ENCODE measurements at regions not wholly inside any gene's neighbourhood (a gene's known extent, or its start where the extent isn't known, plus 50 kb on each side); places are given as distances from the start of the nearest gene placed in this dataset.

DNA sequence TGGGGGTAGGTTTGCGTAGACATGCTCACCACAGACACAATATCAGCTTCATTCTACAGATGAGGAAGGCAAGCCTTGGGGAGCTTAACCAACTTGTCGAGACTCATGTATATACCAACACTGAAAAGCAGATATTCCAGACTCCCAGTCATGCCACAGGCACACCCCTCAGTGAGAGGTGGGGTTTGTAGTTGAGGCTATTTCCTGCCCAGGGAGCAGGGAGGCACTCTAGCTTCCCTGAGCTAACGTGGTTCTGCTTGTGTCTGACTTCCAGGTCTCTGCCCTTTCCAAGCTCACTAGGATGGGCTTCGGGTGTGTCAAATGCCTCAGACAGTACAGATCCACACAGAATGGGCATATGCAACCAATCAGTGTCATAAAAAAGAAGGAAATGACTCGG, 122.3 kb upstream of the RUNX1 start:
- no TSS peak for BruUV-seq (replicated peaks)
- FAIRE-seq (no peak), DNase-seq (ENCODE audit: low spot score) (no peak), ATAC-seq (no peak)
- H3K4me2 ChIP-seq (ENCODE audit: low read depth, low read length), result no peak overlapping the region
- no peaks in the 10 kb centered on the region; a peak in 1 of 5 replicates for H3K27me3 ChIP-seq (ENCODE audit: control insufficient read depth in 1 of 2, insufficient read depth in 2 of 2, low read length in 2 of 2)
- intact Hi-C loops (cut with micrococcal nuclease; ENCODE audit: unreplicated experiment) (no loop called here), in situ Hi-C loops (cut with HindIII; ENCODE audit: extremely low pct_ligation_motif_present, low pct_unique_long_range_greater_than_20kb) (no loop called here)
- no peaks in the 10 kb centered on the region for H4K20me1 ChIP-seq (ENCODE audit: insufficient read depth, low read length)
- WGBS (ENCODE audit: low lambda C conversion rate), result 40% methylated on average over 4 of the region's 5 CpGs
- H3K79me2 ChIP-seq (ENCODE audit: insufficient read depth, low read length), result no peaks in the 10 kb centered on the region
- no peak overlapping the region for H3K9ac ChIP-seq (ENCODE audit: insufficient read depth, low read depth, low read length)
- TF ChIP-seq, protein P1, sequence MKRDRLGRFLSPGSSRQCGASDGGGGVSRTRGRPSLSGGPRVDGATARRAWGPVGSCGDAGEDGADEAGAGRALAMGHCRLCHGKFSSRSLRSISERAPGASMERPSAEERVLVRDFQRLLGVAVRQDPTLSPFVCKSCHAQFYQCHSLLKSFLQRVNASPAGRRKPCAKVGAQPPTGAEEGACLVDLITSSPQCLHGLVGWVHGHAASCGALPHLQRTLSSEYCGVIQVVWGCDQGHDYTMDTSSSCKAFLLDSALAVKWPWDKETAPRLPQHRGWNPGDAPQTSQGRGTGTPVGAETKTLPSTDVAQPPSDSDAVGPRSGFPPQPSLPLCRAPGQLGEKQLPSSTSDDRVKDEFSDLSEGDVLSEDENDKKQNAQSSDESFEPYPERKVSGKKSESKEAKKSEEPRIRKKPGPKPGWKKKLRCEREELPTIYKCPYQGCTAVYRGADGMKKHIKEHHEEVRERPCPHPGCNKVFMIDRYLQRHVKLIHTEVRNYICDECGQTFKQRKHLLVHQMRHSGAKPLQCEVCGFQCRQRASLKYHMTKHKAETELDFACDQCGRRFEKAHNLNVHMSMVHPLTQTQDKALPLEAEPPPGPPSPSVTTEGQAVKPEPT (CRISPR knock-in tag; IDR thresholded peaks at IDR 0.05; ENCODE audit: low read depth), result no peak
- TF ChIP-seq HMG20B (CRISPR knock-in tag; conservative IDR thresholded peaks at IDR 0.05) (no peak), SP1 (IDR thresholded peaks at IDR 0.05) (no peak), SP1 (CRISPR knock-in tag; IDR thresholded peaks at IDR 0.05) (no peak), MIXL1 (CRISPR knock-in tag; IDR thresholded peaks at IDR 0.05) (no peak), ZNF460 (CRISPR knock-in tag; IDR thresholded peaks at IDR 0.05; ENCODE audit: borderline replicate concordance) (no peak), ATM (IDR thresholded peaks at IDR 0.05; ENCODE audit: borderline replicate concordance) (no peak), TAF15 (IDR thresholded peaks at IDR 0.05; ENCODE audit: low read depth, low read length, poor library complexity, severe bottlenecking) (no peak), THAP11 (CRISPR knock-in tag; IDR thresholded peaks at IDR 0.05) (no peak), FOXK2 (IDR thresholded peaks at IDR 0.05) (no peak), POGZ (CRISPR knock-in tag; IDR thresholded peaks at IDR 0.05) (no peak), CREB1 (IDR thresholded peaks at IDR 0.05) (no peak), CREB1 (CRISPR knock-in tag; IDR thresholded peaks at IDR 0.05) (no peak), ZNF383 (CRISPR knock-in tag; IDR thresholded peaks at IDR 0.05; ENCODE audit: borderline replicate concordance) (no peak), PLRG1 (conservative IDR thresholded peaks at IDR 0.05) (no peak)
- TF ChIP-seq, protein P2, sequence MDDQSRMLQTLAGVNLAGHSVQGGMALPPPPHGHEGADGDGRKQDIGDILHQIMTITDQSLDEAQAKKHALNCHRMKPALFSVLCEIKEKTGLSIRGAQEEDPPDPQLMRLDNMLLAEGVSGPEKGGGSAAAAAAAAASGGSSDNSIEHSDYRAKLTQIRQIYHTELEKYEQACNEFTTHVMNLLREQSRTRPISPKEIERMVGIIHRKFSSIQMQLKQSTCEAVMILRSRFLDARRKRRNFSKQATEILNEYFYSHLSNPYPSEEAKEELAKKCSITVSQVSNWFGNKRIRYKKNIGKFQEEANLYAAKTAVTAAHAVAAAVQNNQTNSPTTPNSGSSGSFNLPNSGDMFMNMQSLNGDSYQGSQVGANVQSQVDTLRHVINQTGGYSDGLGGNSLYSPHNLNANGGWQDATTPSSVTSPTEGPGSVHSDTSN (CRISPR knock-in tag; IDR thresholded peaks at IDR 0.05; ENCODE audit: borderline replicate concordance), result no peak
- TF ChIP-seq, protein P3, sequence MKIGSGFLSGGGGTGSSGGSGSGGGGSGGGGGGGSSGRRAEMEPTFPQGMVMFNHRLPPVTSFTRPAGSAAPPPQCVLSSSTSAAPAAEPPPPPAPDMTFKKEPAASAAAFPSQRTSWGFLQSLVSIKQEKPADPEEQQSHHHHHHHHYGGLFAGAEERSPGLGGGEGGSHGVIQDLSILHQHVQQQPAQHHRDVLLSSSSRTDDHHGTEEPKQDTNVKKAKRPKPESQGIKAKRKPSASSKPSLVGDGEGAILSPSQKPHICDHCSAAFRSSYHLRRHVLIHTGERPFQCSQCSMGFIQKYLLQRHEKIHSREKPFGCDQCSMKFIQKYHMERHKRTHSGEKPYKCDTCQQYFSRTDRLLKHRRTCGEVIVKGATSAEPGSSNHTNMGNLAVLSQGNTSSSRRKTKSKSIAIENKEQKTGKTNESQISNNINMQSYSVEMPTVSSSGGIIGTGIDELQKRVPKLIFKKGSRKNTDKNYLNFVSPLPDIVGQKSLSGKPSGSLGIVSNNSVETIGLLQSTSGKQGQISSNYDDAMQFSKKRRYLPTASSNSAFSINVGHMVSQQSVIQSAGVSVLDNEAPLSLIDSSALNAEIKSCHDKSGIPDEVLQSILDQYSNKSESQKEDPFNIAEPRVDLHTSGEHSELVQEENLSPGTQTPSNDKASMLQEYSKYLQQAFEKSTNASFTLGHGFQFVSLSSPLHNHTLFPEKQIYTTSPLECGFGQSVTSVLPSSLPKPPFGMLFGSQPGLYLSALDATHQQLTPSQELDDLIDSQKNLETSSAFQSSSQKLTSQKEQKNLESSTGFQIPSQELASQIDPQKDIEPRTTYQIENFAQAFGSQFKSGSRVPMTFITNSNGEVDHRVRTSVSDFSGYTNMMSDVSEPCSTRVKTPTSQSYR (CRISPR knock-in tag; IDR thresholded peaks at IDR 0.05; ENCODE audit: borderline replicate concordance), result no peak
- TF ChIP-seq, protein P4, sequence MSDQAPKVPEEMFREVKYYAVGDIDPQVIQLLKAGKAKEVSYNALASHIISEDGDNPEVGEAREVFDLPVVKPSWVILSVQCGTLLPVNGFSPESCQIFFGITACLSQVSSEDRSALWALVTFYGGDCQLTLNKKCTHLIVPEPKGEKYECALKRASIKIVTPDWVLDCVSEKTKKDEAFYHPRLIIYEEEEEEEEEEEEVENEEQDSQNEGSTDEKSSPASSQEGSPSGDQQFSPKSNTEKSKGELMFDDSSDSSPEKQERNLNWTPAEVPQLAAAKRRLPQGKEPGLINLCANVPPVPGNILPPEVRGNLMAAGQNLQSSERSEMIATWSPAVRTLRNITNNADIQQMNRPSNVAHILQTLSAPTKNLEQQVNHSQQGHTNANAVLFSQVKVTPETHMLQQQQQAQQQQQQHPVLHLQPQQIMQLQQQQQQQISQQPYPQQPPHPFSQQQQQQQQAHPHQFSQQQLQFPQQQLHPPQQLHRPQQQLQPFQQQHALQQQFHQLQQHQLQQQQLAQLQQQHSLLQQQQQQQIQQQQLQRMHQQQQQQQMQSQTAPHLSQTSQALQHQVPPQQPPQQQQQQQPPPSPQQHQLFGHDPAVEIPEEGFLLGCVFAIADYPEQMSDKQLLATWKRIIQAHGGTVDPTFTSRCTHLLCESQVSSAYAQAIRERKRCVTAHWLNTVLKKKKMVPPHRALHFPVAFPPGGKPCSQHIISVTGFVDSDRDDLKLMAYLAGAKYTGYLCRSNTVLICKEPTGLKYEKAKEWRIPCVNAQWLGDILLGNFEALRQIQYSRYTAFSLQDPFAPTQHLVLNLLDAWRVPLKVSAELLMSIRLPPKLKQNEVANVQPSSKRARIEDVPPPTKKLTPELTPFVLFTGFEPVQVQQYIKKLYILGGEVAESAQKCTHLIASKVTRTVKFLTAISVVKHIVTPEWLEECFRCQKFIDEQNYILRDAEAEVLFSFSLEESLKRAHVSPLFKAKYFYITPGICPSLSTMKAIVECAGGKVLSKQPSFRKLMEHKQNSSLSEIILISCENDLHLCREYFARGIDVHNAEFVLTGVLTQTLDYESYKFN (CRISPR knock-in tag; conservative IDR thresholded peaks at IDR 0.05), result no peak
- POLR2A ChIA-PET, result no interaction called here
- H3K4me3 ChIP-seq (replicated peaks in 1 of 3; ENCODE audit: insufficient read depth in 1 of 3, low read depth in 2 of 3, low read length in 3 of 3), result no peak overlapping the region
- H2AFZ ChIP-seq (ENCODE audit: low read length), result no peak overlapping the region
- no peaks in the 10 kb centered on the region for H3K9me3 ChIP-seq (ENCODE audit: low read length)
- CTCF ChIA-PET (ENCODE audit: low intra/inter-chr PET ratio, low total read pairs), result no interaction called here
- no peaks in the 10 kb centered on the region for H3K4me1 ChIP-seq (ENCODE audit: insufficient read depth, low read length)
- no peaks in the 10 kb centered on the region for H3K36me3 ChIP-seq (replicated peaks in 1 of 2; ENCODE audit: control insufficient read depth in 1 of 2, insufficient read depth in 2 of 2, low read length in 2 of 2)
- H3K27ac ChIP-seq (ENCODE audit: extremely low read length, insufficient read depth, low read length), result no peak overlapping the region

Measured in HepG2 (cell line).